HEK293 (cell line): ENCODE measurements at regions not wholly inside any gene's neighbourhood (a gene's known extent, or its start where the extent isn't known, plus 50 kb on each side); places are given as distances from the start of the nearest gene placed in this dataset.

Experiments
- CTCF ChIA-PET: fragments of 350-600 bp; formaldehyde crosslinking; extraction: SDS; loops from one replicate; lab custom pipeline; 2021; ENCODE audit warnings: antibody characterized with exemption; lab: Yijun Ruan, JAX
- POLR2A ChIA-PET: fragments of 300-600 bp; formaldehyde crosslinking; extraction: SDS; loops from one replicate; lab custom pipeline; 2020; ENCODE audit warnings: antibody characterized with exemption, inconsistent platforms; lab: Yijun Ruan, JAX
- H3K27ac ChIP-seq: fragments of 200-500 bp; sonication (Bioruptor generic); 2 replicates; pipeline ENCODE4 v1.5.1; 2014; ENCODE audit warnings: low read depth, low read length, control low read depth, inconsistent platforms; ENCODE audit errors: extremely low read depth
- H3K36me3 ChIP-seq, 2 experiments: fragments of 200-500 bp in 1 of 2; sonication (Bioruptor generic) in 1 of 2; 1 replicate in 1 of 2; 2 replicates in 1 of 2; pipeline ENCODE4 v1.5.1; 2014 to 2017; ENCODE audit warnings: inconsistent platforms in 2 of 2, low read length in 2 of 2; ENCODE audit not compliant: control insufficient read depth in 2 of 2, insufficient read depth in 1 of 2
- H3K4me1 ChIP-seq: fragments of 200-500 bp; sonication (Bioruptor generic); 2 replicates; pipeline ENCODE4 v1.5.1; 2014; ENCODE audit warnings: mild to moderate bottlenecking, low read length, inconsistent platforms; ENCODE audit not compliant: control insufficient read depth, insufficient read depth
- H3K4me3 ChIP-seq: 2 replicates; pipeline ENCODE4 v1.5.1; 2011; ENCODE audit warnings: low read depth, mild to moderate bottlenecking, control low read depth, low read length, moderate library complexity
- H3K9me3 ChIP-seq: fragments of 200-500 bp; sonication (Bioruptor generic); 2 replicates; pipeline ENCODE4 v1.5.1; 2014; ENCODE audit warnings: low read depth, low read length, inconsistent platforms; ENCODE audit not compliant: control insufficient read depth, insufficient read depth
- ATF2 ChIP-seq: fragments of 450-650 bp; formaldehyde crosslinking; IDR thresholded peaks from 2 replicates; pipeline ENCODE4 v1.5.1; 2016; ENCODE audit warnings: missing biosample characterization, missing genetic modification characterization, low read depth
- EGR2 ChIP-seq: fragments of 450-650 bp; formaldehyde crosslinking; IDR thresholded peaks from 2 replicates; pipeline ENCODE4 v1.5.1; 2016; ENCODE audit warnings: low read depth, missing biosample characterization, missing genetic modification characterization
- KLF9 ChIP-seq: fragments of 450-650 bp; formaldehyde crosslinking; IDR thresholded peaks from 2 replicates; pipeline ENCODE4 v1.5.1; 2016; ENCODE audit warnings: missing biosample characterization, missing genetic modification characterization, low read depth
- MZF1 ChIP-seq: fragments of 450-650 bp; formaldehyde crosslinking; IDR thresholded peaks from 2 replicates; pipeline ENCODE4 v1.5.1; 2017; ENCODE audit warnings: missing biosample characterization, missing genetic modification characterization, borderline replicate concordance
- OVOL3 ChIP-seq: fragments of 450-650 bp; formaldehyde crosslinking; IDR thresholded peaks from 2 replicates; pipeline ENCODE4 v1.5.1; 2016; ENCODE audit warnings: missing biosample characterization, missing genetic modification characterization
- PBX3 ChIP-seq: sonication (generic); formaldehyde crosslinking; IDR thresholded peaks from 2 replicates; pipeline ENCODE4 v1.8.1; 2022; ENCODE audit warnings: mild to moderate bottlenecking, moderate library complexity, missing genetic modification reagents
- PRDM4 ChIP-seq: fragments of 450-650 bp; formaldehyde crosslinking; IDR thresholded peaks from 2 replicates; pipeline ENCODE4 v1.5.1; 2017; ENCODE audit warnings: missing biosample characterization, missing genetic modification characterization
- SALL2 ChIP-seq: fragments of 450-650 bp; formaldehyde crosslinking; IDR thresholded peaks from 2 replicates; pipeline ENCODE4 v1.5.0; 2017; ENCODE audit warnings: missing biosample characterization, mild to moderate bottlenecking, missing genetic modification characterization, borderline replicate concordance
- SCRT1 ChIP-seq: fragments of 450-650 bp; formaldehyde crosslinking; IDR thresholded peaks from 2 replicates; pipeline ENCODE4 v1.5.1; 2016; ENCODE audit warnings: missing biosample characterization, missing genetic modification characterization, borderline replicate concordance
- SP2 ChIP-seq: fragments of 450-650 bp; formaldehyde crosslinking; IDR thresholded peaks from 2 replicates; pipeline ENCODE4 v1.5.1; 2016; ENCODE audit warnings: missing biosample characterization, missing genetic modification characterization
- ZBTB48 ChIP-seq: fragments of 450-650 bp; formaldehyde crosslinking; IDR thresholded peaks from 2 replicates; pipeline ENCODE4 v1.5.1; 2016; ENCODE audit warnings: missing biosample characterization, missing genetic modification characterization
- ZNF114 ChIP-seq: fragments of 450-650 bp; formaldehyde crosslinking; IDR thresholded peaks from 2 replicates; pipeline ENCODE4 v1.5.0; 2017; ENCODE audit warnings: missing biosample characterization, missing genetic modification characterization
- ZNF121 ChIP-seq: fragments of 450-650 bp; formaldehyde crosslinking; IDR thresholded peaks from 2 replicates; pipeline ENCODE4 v1.5.1; 2016; ENCODE audit warnings: missing biosample characterization, missing genetic modification characterization
- ZNF202 ChIP-seq: fragments of 450-650 bp; formaldehyde crosslinking; IDR thresholded peaks from 2 replicates; pipeline ENCODE4 v1.5.1; 2016; ENCODE audit warnings: missing biosample characterization, missing genetic modification characterization, borderline replicate concordance
- ZNF239 ChIP-seq: fragments of 450-650 bp; formaldehyde crosslinking; IDR thresholded peaks from 2 replicates; pipeline ENCODE4 v1.5.1; 2016; ENCODE audit warnings: missing biosample characterization, missing genetic modification characterization
- ZNF398 ChIP-seq: fragments of 450-650 bp; formaldehyde crosslinking; IDR thresholded peaks from 2 replicates; pipeline ENCODE4 v1.5.1; 2017; ENCODE audit warnings: missing biosample characterization, missing genetic modification characterization
- ZNF404 ChIP-seq: fragments of 450-650 bp; formaldehyde crosslinking; IDR thresholded peaks from 2 replicates; pipeline ENCODE4 v1.5.1; 2017; ENCODE audit warnings: missing biosample characterization, missing genetic modification characterization
- ZNF423 ChIP-seq: fragments of 450-650 bp; formaldehyde crosslinking; IDR thresholded peaks from 2 replicates; pipeline ENCODE4 v1.5.1; 2016; ENCODE audit warnings: missing biosample characterization, missing genetic modification characterization
- ZNF510 ChIP-seq: fragments of 450-650 bp; formaldehyde crosslinking; IDR thresholded peaks from 2 replicates; pipeline ENCODE4 v1.5.1; 2018; ENCODE audit warnings: mild to moderate bottlenecking, missing genetic modification characterization, missing biosample characterization; ENCODE audit not compliant: insufficient replicate concordance
- ZNF548 ChIP-seq: fragments of 450-650 bp; formaldehyde crosslinking; IDR thresholded peaks from 2 replicates; pipeline ENCODE4 v1.5.1; 2016; ENCODE audit warnings: missing biosample characterization, missing genetic modification characterization
- ZNF561 ChIP-seq: fragments of 450-650 bp; IDR thresholded peaks from 2 replicates; pipeline ENCODE4 v1.5.1; 2018; ENCODE audit warnings: missing biosample characterization, missing genetic modification characterization, borderline replicate concordance
- ZNF610 ChIP-seq: fragments of 450-650 bp; formaldehyde crosslinking; IDR thresholded peaks from 2 replicates; pipeline ENCODE4 v1.5.1; 2016; ENCODE audit warnings: missing biosample characterization, missing genetic modification characterization, borderline replicate concordance
- ZNF747 ChIP-seq: fragments of 450-650 bp; formaldehyde crosslinking; IDR thresholded peaks from 2 replicates; pipeline ENCODE4 v1.5.1; 2016; ENCODE audit warnings: missing biosample characterization, missing genetic modification characterization
- TF ChIP-seq, protein P1 (sequence below): fragments of 450-650 bp; formaldehyde crosslinking; IDR thresholded peaks from 2 replicates; pipeline ENCODE4 v1.5.1; 2016; ENCODE audit warnings: missing biosample characterization, missing genetic modification characterization
- TF ChIP-seq, protein P2 (sequence below): fragments of 450-650 bp; formaldehyde crosslinking; IDR thresholded peaks from 2 replicates; pipeline ENCODE4 v1.5.1; 2016; ENCODE audit warnings: missing biosample characterization, missing genetic modification characterization

DNA sequence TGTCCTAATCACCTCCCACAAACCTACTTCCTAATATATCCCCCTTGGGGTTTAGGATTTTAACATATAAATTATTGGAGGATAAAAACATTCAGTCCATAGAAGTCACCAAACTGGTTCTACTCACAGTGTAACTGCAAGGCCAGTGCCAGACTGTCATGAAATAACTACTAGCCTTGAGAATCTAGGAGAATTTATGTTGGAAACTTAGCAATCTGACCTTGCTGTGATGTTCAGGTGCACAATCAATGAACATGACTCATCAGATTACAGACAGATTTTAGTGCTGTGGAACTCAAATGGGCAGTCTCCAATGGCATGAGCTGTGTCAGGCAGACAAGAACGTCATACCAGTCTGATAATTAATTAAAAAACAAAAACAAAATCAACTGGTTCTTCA, 571.4 kb upstream of the IGFBP3 start:
- no peak overlapping the region for H3K27ac ChIP-seq
- POLR2A ChIA-PET = no interaction called here
- TF ChIP-seq, protein P1, sequence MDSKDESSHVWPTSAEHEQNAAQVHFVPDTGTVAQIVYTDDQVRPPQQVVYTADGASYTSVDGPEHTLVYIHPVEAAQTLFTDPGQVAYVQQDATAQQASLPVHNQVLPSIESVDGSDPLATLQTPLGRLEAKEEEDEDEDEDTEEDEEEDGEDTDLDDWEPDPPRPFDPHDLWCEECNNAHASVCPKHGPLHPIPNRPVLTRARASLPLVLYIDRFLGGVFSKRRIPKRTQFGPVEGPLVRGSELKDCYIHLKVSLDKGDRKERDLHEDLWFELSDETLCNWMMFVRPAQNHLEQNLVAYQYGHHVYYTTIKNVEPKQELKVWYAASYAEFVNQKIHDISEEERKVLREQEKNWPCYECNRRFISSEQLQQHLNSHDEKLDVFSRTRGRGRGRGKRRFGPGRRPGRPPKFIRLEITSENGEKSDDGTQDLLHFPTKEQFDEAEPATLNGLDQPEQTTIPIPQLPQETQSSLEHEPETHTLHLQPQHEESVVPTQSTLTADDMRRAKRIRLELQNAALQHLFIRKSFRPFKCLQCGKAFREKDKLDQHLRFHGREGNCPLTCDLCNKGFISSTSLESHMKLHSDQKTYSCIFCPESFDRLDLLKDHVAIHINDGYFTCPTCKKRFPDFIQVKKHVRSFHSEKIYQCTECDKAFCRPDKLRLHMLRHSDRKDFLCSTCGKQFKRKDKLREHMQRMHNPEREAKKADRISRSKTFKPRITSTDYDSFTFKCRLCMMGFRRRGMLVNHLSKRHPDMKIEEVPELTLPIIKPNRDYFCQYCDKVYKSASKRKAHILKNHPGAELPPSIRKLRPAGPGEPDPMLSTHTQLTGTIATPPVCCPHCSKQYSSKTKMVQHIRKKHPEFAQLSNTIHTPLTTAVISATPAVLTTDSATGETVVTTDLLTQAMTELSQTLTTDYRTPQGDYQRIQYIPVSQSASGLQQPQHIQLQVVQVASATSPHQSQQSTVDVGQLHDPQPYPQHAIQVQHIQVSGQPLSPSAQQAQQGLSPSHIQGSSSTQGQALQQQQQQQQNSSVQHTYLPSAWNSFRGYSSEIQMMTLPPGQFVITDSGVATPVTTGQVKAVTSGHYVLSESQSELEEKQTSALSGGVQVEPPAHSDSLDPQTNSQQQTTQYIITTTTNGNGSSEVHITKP (tag by site-specific recombination) = no peak
- TF ChIP-seq ZNF239 (no peak), SP2 (tag by site-specific recombination) (no peak), EGR2 (tag by site-specific recombination) (no peak), ZNF202 (tag by site-specific recombination) (no peak), PRDM4 (tag by site-specific recombination) (no peak), MZF1 (no peak), PBX3 (CRISPR knock-in tag) (no peak), ZNF548 (tag by site-specific recombination) (no peak), ZNF747 (no peak), ZBTB48 (tag by site-specific recombination) (no peak), SCRT1 (tag by site-specific recombination) (no peak), SALL2 (tag by site-specific recombination) (no peak), ZNF121 (tag by site-specific recombination) (no peak), ZNF404 (tag by site-specific recombination) (no peak)
- TF ChIP-seq, protein P2, sequence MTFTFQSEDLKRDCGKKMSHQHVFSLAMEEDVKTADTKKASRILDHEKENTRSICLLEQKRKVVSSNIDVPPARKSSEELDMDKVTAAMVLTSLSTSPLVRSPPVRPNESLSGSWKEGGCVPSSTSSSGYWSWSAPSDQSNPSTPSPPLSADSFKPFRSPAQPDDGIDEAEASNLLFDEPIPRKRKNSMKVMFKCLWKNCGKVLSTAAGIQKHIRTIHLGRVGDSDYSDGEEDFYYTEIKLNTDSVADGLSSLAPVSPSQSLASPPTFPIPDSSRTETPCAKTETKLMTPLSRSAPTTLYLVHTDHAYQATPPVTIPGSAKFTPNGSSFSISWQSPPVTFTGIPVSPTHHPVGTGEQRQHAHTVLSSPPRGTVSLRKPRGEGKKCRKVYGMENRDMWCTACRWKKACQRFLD (tag by site-specific recombination) = no peak
- TF ChIP-seq, all 188 proteins: peak for 0
- Histone ChIP-seq H3K36me3 (no peaks in the 10 kb centered on the region), H3K9me3 (no peaks in the 10 kb centered on the region), H3K4me3 (no peak overlapping the region), H3K4me1 (no peaks in the 10 kb centered on the region)
- CTCF ChIA-PET = no interaction called here

DNA sequence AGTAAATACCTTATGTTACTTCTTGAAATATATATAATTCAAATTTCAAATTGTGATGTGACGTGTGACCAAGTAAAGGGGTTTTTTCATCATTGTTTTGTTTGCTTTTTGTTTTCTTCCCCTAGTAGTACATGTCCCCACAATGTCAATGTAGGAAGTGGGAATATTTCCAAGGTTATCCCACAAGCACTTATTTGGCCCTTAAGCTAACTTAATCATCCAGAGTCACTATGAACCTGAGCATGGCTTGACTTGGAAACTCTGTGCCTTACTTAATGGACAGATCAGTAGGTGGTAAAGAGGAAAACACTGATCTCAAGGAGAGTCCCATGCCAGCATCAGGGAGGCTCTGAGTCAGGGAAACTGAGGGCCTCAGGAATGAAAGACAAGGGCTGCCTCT, 569.3 kb upstream of the IGFBP3 start:
- H3K36me3 ChIP-seq = no peaks in the 10 kb centered on the region
- H3K27ac ChIP-seq = no peak overlapping the region
- H3K9me3 ChIP-seq = no peaks in the 10 kb centered on the region
- ChIA-PET POLR2A (no interaction called here), CTCF (interaction anchor here (0.6 kb wide), 2 partner anchors 379 to 618 kb away, joined by 3 to 5 read pairs; no protein-coding TSS in a partner anchor)
- no peaks in the 10 kb centered on the region for H3K4me1 ChIP-seq
- no peak overlapping the region for H3K4me3 ChIP-seq
- no peak for TF ChIP-seq KLF9 (tag by site-specific recombination)
- TF ChIP-seq ZNF114 (tag by site-specific recombination) = no peak
- no peak for TF ChIP-seq ZNF398 (tag by site-specific recombination)
- no peak for TF ChIP-seq ATF2 (tag by site-specific recombination)
- no peak for TF ChIP-seq ZNF610
- TF ChIP-seq ZNF510 (tag by site-specific recombination) = no peak
- no peak for TF ChIP-seq OVOL3 (tag by site-specific recombination)
- TF ChIP-seq ZNF423 (tag by site-specific recombination) = no peak
- TF ChIP-seq ZNF561 = no peak
